Ishikawa (cell line): ENCODE measurements at regions not wholly inside any gene's neighbourhood (a gene's known extent, or its start where the extent isn't known, plus 50 kb on each side); places are given as distances from the start of the nearest gene placed in this dataset.
A peak's percentile ranks its signal among the peaks of the same experiment; 100 is the strongest.

Experiments
- CEBPB ChIP-seq: IDR thresholded peaks from 2 replicates; pipeline ENCODE4 v1.6.1; 2012
- CREB1 ChIP-seq: IDR thresholded peaks from 2 replicates; pipeline ENCODE4 v1.6.1; 2012; ENCODE audit warnings: low read depth
- EGR1 ChIP-seq: IDR thresholded peaks from 2 replicates; pipeline ENCODE4 v1.6.1; 2012
- EP300 ChIP-seq: IDR thresholded peaks from 2 replicates; pipeline ENCODE4 v1.6.1; 2012; ENCODE audit warnings: borderline replicate concordance
- FOXM1 ChIP-seq: IDR thresholded peaks from 2 replicates; pipeline ENCODE4 v1.6.1; 2012; ENCODE audit warnings: low read depth, borderline replicate concordance
- NFIC ChIP-seq: IDR thresholded peaks from 2 replicates; pipeline ENCODE4 v1.6.1; 2012
- RAD21 ChIP-seq: IDR thresholded peaks from 2 replicates; pipeline ENCODE4 v1.6.1; 2012; ENCODE audit warnings: low read depth
- TAF1 ChIP-seq: IDR thresholded peaks from 2 replicates; pipeline ENCODE4 v1.6.1; 2012; ENCODE audit warnings: low read depth, mild to moderate bottlenecking
- TCF12 ChIP-seq: IDR thresholded peaks from 2 replicates; pipeline ENCODE4 v1.6.1; 2012; ENCODE audit warnings: low read depth
- TEAD4 ChIP-seq: IDR thresholded peaks from 2 replicates; pipeline ENCODE4 v1.6.1; 2012
- YY1 ChIP-seq: IDR thresholded peaks from 2 replicates; pipeline ENCODE4 v1.6.1; 2012; ENCODE audit warnings: low read depth
- ZBTB7A ChIP-seq: IDR thresholded peaks from 2 replicates; pipeline ENCODE4 v1.6.1; 2012; ENCODE audit warnings: low read depth
- TF ChIP-seq, protein P1 (sequence below): IDR thresholded peaks from 2 replicates; pipeline ENCODE4 v1.6.1; 2012; ENCODE audit warnings: low read depth, mild to moderate bottlenecking
- TF ChIP-seq, protein P2 (sequence below): IDR thresholded peaks from 2 replicates; pipeline ENCODE4 v1.6.1; 2012
- TF ChIP-seq, protein P3 (sequence below): IDR thresholded peaks from 2 replicates; pipeline ENCODE4 v1.6.1; 2012

DNA sequence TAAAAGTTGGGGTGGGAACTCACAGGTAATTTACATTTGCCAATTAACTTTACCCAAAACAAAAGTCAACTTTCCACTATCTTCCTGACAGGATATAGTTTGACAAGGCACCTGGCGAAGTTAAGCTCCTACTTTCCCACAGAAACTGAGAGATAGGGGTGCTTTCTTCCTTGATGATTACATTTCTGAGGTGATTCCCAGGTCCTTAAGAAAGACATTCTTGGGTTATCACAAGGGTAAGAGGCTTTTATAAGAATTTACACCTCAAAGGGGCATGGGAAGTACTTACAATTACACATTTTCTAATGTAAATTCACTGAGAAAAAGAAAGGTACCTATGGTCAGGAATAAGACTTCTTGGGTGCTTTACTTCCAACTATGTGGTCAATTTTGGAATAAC, 660.9 kb upstream of the MGAT4C start:
- TF ChIP-seq, protein P1, sequence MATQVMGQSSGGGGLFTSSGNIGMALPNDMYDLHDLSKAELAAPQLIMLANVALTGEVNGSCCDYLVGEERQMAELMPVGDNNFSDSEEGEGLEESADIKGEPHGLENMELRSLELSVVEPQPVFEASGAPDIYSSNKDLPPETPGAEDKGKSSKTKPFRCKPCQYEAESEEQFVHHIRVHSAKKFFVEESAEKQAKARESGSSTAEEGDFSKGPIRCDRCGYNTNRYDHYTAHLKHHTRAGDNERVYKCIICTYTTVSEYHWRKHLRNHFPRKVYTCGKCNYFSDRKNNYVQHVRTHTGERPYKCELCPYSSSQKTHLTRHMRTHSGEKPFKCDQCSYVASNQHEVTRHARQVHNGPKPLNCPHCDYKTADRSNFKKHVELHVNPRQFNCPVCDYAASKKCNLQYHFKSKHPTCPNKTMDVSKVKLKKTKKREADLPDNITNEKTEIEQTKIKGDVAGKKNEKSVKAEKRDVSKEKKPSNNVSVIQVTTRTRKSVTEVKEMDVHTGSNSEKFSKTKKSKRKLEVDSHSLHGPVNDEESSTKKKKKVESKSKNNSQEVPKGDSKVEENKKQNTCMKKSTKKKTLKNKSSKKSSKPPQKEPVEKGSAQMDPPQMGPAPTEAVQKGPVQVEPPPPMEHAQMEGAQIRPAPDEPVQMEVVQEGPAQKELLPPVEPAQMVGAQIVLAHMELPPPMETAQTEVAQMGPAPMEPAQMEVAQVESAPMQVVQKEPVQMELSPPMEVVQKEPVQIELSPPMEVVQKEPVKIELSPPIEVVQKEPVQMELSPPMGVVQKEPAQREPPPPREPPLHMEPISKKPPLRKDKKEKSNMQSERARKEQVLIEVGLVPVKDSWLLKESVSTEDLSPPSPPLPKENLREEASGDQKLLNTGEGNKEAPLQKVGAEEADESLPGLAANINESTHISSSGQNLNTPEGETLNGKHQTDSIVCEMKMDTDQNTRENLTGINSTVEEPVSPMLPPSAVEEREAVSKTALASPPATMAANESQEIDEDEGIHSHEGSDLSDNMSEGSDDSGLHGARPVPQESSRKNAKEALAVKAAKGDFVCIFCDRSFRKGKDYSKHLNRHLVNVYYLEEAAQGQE: no peak
- TF ChIP-seq FOXM1 (no peak), TEAD4 (no peak), ZBTB7A (no peak), NFIC (no peak), CEBPB (no peak), CREB1 (no peak), TCF12 (no peak), TAF1 (no peak), EP300 (no peak), RAD21 (no peak), EGR1 (no peak)
- TF ChIP-seq, protein P2, sequence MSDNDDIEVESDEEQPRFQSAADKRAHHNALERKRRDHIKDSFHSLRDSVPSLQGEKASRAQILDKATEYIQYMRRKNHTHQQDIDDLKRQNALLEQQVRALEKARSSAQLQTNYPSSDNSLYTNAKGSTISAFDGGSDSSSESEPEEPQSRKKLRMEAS: no peak

DNA sequence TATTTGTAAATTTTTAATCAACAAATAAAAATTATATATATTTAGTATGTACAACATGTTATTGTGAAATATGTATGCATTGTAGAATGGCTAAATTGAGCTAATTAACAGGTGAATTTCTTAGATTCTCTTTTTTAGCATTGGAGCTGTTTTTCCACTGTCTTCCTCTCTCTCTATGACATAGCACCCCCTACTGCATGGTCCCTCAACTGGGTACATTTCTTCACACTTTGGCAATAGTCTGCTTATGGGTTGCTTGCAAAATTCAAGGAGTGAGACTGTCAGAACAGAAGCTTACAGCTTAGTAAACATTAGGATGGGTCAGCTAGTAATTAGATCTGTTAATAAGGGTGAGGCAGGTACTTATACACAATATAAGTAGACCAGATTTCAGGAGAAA, 658.5 kb upstream of the MGAT4C start:
- TF ChIP-seq FOXM1: no peak
- 0 out of 2 replicates have a peak, but pooled peaks have one; percentile 5 for TF ChIP-seq CEBPB
- no peak for TF ChIP-seq TCF12
- TF ChIP-seq NFIC: no peak
- TF ChIP-seq EGR1: no peak
- no peak for TF ChIP-seq TEAD4
- peak; percentile 83 for TF ChIP-seq RAD21
- TF ChIP-seq, protein P1: no peak

DNA sequence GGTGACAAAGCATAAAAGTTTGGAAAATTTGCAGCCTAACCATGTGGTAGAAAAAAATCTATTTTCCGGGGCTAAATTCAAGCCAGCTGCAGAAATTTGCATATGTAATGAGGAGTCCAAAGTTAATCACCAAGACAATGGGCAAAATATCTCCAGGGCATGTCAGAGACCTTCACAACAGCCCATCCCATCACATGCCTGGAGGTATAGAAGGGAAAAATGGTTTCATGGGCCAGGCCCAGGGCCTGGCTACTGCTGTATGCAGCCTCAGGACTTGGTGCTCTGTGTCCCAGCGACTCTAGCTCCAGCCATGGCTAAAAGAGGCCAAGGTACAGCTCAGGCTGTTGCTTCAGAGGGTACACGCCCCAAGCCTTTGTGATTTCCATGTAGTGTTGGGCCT, 655.8 kb upstream of the MGAT4C start:
- TF ChIP-seq ZBTB7A (no peak), TAF1 (no peak), EGR1 (no peak), TEAD4 (no peak), RAD21 (no peak), YY1 (no peak), CREB1 (no peak), CEBPB (no peak), EP300 (no peak), NFIC (no peak), TCF12 (no peak), FOXM1 (no peak)
- TF ChIP-seq, protein P3, sequence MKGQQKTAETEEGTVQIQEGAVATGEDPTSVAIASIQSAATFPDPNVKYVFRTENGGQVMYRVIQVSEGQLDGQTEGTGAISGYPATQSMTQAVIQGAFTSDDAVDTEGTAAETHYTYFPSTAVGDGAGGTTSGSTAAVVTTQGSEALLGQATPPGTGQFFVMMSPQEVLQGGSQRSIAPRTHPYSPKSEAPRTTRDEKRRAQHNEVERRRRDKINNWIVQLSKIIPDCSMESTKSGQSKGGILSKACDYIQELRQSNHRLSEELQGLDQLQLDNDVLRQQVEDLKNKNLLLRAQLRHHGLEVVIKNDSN: no peak
- TF ChIP-seq, protein P1: no peak
- TF ChIP-seq, protein P2: no peak

DNA sequence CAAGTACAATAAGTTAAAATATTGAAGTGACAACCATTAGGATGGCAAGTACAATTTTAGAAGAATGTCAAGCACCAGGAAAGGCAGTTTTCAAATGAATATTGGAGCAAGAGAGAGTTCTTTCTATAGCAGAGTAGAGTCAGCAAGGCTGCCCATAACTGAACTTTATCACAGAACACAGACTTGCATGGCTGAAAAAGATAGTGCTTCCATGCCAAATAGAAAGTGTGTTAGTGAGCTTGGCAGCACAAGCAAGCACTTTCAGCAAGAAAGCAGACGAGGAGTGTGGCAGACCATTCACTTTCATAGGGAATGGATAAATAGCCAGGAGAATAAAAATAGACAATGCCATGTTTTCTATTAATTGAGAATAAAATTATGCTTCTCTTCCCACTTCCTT, 647.0 kb upstream of the MGAT4C start:
- TF ChIP-seq NFIC (no peak), YY1 (no peak), FOXM1 (no peak), EGR1 (no peak), TAF1 (no peak)
- TF ChIP-seq, protein P1: no peak
